ENCODE measurements at regions not wholly inside any gene's neighbourhood (a gene's known extent, or its start where the extent isn't known, plus 50 kb on each side); places are given as distances from the start of the nearest gene placed in this dataset.
"Not testable (repeated sequence)": the region's sequence is repeated elsewhere in the genome, so short reads cannot be mapped to it uniquely, and the experiment has no call there.

GRCh38 chr6:79137671-79138070 lies 59.6 kb upstream of the PHIP start:
- ChIA-PET POLR2A (no interaction called here), CTCF (interaction anchor here (1.4 kb wide), 1 partner anchor 16 kb away, joined by 3 read pairs; no protein-coding TSS in a partner anchor)
- no peak for TF ChIP-seq CTCF (IDR thresholded peaks at IDR 0.05; ENCODE audit: control extremely low read depth, extremely low read depth, low read depth, missing control alignments)
- no peak for DNase-seq (ENCODE audit: extremely low spot score)

- no peak for DNase-seq (ENCODE audit: extremely low spot score)
- no peak for TF ChIP-seq CTCF (IDR thresholded peaks at IDR 0.05; ENCODE audit: control extremely low read depth, extremely low read depth, low read depth, missing control alignments)
- POLR2A ChIA-PET: no interaction called here
- CTCF ChIA-PET: no interaction called here
These were observed 58.0 kb upstream of the PHIP start for GRCh38 chr6:79135973-79136470.

- no peak for DNase-seq (ENCODE audit: extremely low spot score)
- POLR2A ChIA-PET: no interaction called here
- TF ChIP-seq CTCF (IDR thresholded peaks at IDR 0.05; ENCODE audit: control extremely low read depth, extremely low read depth, low read depth, missing control alignments): no peak
- CTCF ChIA-PET: interaction anchor here (1.5 kb wide), 1 partner anchor 15 kb away, joined by 3 read pairs; no protein-coding TSS in a partner anchor
These were observed 56.8 kb upstream of the PHIP start for GRCh38 chr6:79134699-79135474.

GRCh38 chr6:79133173-79133572 lies 55.1 kb upstream of the PHIP start:
- ChIA-PET POLR2A (no interaction called here), CTCF (interaction anchor here (1.1 to 1.5 kb wide), 4 partner anchors 11 to 20 kb away, joined by 3 to 4 read pairs (median 4); no protein-coding TSS in a partner anchor)
- no peak for DNase-seq (ENCODE audit: extremely low spot score)
- TF ChIP-seq CTCF (IDR thresholded peaks at IDR 0.05; ENCODE audit: control extremely low read depth, extremely low read depth, low read depth, missing control alignments): no peak

- POLR2A ChIA-PET; DNase-seq (ENCODE audit: extremely low spot score): not testable (repeated sequence)
- CTCF ChIA-PET: interaction anchor here (1.0 kb wide), 1 partner anchor 10 kb away, joined by 3 read pairs; no protein-coding TSS in a partner anchor
These were observed 53.2 kb upstream of the PHIP start for GRCh38 chr6:79131220-79131619.
